ENCODE measurements at regions not wholly inside any gene's neighbourhood (a gene's known extent, or its start where the extent isn't known, plus 50 kb on each side); places are given as distances from the start of the nearest gene placed in this dataset.

DNA sequence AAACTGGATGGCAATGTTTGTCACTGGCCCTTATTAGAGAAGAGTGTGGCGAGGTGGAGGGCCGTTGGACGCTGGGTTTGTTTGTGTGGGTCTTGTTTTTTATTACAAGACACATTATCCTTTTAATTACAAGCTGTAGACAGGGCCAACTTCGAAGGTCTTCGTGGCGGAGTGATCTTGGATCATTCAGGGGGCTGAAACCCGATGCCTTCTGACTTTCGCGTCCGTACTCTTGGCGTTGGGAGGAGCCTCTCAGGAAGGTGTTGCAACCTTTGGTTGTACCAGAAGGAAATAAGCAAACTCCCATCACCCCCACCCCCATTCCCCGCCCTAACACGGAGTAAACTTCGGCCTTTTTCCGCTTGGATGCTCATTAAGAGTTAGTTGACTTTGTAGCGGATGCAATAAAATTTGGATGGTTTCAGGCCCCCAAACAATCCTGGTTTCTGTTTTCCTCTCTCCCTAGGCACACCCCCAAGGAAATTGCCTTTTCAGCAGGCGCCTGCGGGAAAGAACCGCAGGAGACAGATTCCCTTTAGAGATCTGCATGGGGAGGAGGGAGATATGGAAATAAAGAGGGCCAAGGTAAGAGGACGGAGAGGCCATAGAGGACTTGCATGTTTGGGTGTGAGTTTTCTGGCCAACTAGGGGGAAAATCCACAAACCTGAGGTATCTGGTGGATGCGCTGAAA, 294.5 kb upstream of the NFE2L3 start:
- TF ChIP-seq ZNF274 (IDR thresholded peaks at IDR 0.05; ENCODE audit: low read depth, low read length): no peak
- TF ChIP-seq YY1 (IDR thresholded peaks at IDR 0.05; ENCODE audit: insufficient read depth, insufficient read length): no peak
- TF ChIP-seq SUZ12 (IDR thresholded peaks at IDR 0.05; ENCODE audit: extremely low read depth, insufficient read depth, insufficient read length): no peak

All from NT2/D1 (cell line).